HCT116 (cell line): ENCODE measurements at regions not wholly inside any gene's neighbourhood (a gene's known extent, or its start where the extent isn't known, plus 50 kb on each side); places are given as distances from the start of the nearest gene placed in this dataset.

ENCODE experiments used
- EZH2 ChIP-seq: fragments of 200-600 bp; sonication (generic); IDR thresholded peaks from 2 replicates; pipeline ENCODE4 v1.6.1; 2017; ENCODE audit warnings: antibody characterized with exemption, mixed run types
- FOSL1 ChIP-seq: IDR thresholded peaks from 2 replicates; pipeline ENCODE4 v1.6.1; 2012; ENCODE audit warnings: low read depth
- JUND ChIP-seq: IDR thresholded peaks from 2 replicates; pipeline ENCODE4 v1.6.1; 2012
- POLR2AphosphoS5 ChIP-seq: IDR thresholded peaks from 2 replicates; pipeline ENCODE4 v1.6.1; 2011; ENCODE audit warnings: mild to moderate bottlenecking, low read depth, low read length, moderate library complexity
- TF ChIP-seq, protein P1 (sequence below), 3 experiments: fragments of 200-600 bp in 1 of 3; sonication (generic) in 1 of 3; IDR thresholded peaks in 2 of 3; conservative IDR thresholded peaks in 1 of 3; 2 replicates each; pipeline ENCODE4 v1.5.1; 2012 to 2017; ENCODE audit warnings: low read depth in 2 of 3, low read length in 2 of 3, antibody characterized with exemption in 1 of 3, borderline replicate concordance in 1 of 3, control low read depth in 1 of 3, mild to moderate bottlenecking in 1 of 3, mixed read lengths in 1 of 3, mixed run types in 1 of 3, moderate library complexity in 1 of 3; ENCODE audit not compliant: insufficient read depth in 1 of 3
- TF ChIP-seq, protein P2 (sequence below): IDR thresholded peaks from 2 replicates; pipeline ENCODE4 v1.6.1; 2012; ENCODE audit warnings: low read depth

DNA sequence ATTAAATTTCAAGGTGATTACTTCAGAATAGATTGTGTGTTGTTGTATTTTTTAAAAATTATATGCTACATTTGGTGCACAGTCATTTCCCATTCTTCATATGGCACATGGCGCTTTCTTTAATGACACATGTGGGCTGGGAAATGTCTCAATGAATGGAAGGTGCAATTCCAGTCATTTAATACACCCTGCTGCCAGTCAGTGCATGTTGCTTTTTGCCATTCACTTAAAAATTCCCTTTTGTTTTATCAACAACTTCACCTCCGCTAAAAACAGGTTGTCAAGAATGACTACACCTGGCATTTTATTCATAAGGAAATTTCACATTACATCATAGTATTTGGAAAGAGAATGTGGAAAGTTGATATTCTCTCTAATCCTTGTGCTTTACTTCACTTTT, 716.4 kb upstream of the ADAMTS5 start:
- TF ChIP-seq, protein P1, sequence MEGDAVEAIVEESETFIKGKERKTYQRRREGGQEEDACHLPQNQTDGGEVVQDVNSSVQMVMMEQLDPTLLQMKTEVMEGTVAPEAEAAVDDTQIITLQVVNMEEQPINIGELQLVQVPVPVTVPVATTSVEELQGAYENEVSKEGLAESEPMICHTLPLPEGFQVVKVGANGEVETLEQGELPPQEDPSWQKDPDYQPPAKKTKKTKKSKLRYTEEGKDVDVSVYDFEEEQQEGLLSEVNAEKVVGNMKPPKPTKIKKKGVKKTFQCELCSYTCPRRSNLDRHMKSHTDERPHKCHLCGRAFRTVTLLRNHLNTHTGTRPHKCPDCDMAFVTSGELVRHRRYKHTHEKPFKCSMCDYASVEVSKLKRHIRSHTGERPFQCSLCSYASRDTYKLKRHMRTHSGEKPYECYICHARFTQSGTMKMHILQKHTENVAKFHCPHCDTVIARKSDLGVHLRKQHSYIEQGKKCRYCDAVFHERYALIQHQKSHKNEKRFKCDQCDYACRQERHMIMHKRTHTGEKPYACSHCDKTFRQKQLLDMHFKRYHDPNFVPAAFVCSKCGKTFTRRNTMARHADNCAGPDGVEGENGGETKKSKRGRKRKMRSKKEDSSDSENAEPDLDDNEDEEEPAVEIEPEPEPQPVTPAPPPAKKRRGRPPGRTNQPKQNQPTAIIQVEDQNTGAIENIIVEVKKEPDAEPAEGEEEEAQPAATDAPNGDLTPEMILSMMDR (IDR thresholded peaks at IDR 0.05 in 2 of 3, conservative IDR thresholded peaks at IDR 0.05 in 1 of 3; ENCODE audit: borderline replicate concordance in 1 of 3, insufficient read depth in 1 of 3, low read depth in 2 of 3, low read length in 2 of 3) = no peak
- no peak for TF ChIP-seq JUND
- TF ChIP-seq, protein P2, sequence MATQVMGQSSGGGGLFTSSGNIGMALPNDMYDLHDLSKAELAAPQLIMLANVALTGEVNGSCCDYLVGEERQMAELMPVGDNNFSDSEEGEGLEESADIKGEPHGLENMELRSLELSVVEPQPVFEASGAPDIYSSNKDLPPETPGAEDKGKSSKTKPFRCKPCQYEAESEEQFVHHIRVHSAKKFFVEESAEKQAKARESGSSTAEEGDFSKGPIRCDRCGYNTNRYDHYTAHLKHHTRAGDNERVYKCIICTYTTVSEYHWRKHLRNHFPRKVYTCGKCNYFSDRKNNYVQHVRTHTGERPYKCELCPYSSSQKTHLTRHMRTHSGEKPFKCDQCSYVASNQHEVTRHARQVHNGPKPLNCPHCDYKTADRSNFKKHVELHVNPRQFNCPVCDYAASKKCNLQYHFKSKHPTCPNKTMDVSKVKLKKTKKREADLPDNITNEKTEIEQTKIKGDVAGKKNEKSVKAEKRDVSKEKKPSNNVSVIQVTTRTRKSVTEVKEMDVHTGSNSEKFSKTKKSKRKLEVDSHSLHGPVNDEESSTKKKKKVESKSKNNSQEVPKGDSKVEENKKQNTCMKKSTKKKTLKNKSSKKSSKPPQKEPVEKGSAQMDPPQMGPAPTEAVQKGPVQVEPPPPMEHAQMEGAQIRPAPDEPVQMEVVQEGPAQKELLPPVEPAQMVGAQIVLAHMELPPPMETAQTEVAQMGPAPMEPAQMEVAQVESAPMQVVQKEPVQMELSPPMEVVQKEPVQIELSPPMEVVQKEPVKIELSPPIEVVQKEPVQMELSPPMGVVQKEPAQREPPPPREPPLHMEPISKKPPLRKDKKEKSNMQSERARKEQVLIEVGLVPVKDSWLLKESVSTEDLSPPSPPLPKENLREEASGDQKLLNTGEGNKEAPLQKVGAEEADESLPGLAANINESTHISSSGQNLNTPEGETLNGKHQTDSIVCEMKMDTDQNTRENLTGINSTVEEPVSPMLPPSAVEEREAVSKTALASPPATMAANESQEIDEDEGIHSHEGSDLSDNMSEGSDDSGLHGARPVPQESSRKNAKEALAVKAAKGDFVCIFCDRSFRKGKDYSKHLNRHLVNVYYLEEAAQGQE = no peak
- no peak for TF ChIP-seq FOSL1
- TF ChIP-seq POLR2AphosphoS5 = no peak
- TF ChIP-seq EZH2 = no peak
